AG10803 (cell line): ENCODE measurements at regions not wholly inside any gene's neighbourhood (a gene's known extent, or its start where the extent isn't known, plus 50 kb on each side); places are given as distances from the start of the nearest gene placed in this dataset.

ENCODE experiments used
- DNase-seq: peaks from one replicate; pipeline ENCODE4 v3.0.0; 2010; ENCODE audit warnings: low read depth
- H3K4me3 ChIP-seq: 2 replicates; pipeline ENCODE4 v1.5.1; 2011; ENCODE audit warnings: mild to moderate bottlenecking, low read length, control low read depth
- TF ChIP-seq, protein P1 (sequence below): conservative IDR thresholded peaks from 2 replicates; pipeline ENCODE4 v1.5.1; 2011; ENCODE audit warnings: mild to moderate bottlenecking, low read length, control low read depth, inconsistent platforms

DNA sequence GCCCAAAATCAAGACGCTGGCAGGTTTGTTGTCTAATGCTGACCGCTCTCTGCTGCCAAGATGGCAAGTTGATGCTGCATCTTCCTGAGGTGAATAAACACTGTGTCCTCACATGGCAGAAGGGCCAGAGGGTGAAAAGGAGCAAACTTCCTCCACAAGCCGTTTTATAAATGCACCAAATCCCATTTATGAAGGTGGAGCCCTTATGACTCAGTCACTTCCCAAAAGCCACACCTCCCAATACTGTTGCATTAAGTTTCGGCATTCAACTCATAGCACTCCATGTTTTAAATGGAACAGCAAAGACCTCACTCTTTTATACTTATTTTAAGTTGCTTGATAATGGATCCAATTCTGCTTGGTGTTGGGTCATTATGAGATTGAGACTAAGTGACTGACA, 316.6 kb downstream of the RFPL4B start:
- no peak for DNase-seq
- no peak overlapping the region for H3K4me3 ChIP-seq
- TF ChIP-seq, protein P1, sequence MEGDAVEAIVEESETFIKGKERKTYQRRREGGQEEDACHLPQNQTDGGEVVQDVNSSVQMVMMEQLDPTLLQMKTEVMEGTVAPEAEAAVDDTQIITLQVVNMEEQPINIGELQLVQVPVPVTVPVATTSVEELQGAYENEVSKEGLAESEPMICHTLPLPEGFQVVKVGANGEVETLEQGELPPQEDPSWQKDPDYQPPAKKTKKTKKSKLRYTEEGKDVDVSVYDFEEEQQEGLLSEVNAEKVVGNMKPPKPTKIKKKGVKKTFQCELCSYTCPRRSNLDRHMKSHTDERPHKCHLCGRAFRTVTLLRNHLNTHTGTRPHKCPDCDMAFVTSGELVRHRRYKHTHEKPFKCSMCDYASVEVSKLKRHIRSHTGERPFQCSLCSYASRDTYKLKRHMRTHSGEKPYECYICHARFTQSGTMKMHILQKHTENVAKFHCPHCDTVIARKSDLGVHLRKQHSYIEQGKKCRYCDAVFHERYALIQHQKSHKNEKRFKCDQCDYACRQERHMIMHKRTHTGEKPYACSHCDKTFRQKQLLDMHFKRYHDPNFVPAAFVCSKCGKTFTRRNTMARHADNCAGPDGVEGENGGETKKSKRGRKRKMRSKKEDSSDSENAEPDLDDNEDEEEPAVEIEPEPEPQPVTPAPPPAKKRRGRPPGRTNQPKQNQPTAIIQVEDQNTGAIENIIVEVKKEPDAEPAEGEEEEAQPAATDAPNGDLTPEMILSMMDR, result no peak

DNA sequence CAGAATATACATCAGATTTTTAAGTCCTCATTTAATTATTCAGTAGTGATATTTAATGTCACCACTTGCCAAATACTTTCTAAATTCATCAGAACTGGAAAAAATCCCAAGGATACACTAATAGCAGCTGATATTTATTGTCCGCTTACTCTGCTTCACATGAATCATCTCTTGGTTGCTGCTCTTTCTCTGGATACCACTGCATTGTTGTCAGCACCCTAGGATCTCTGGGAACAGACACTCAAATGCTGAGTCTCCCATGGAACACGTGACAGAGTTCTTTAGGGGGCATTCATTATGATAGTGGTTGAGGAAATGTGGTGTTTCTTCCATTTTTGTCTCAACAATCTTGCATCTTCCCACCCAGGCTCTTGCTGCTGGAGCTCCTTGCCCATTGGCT, 318.0 kb downstream of the RFPL4B start:
- DNase-seq, result peak; percentile 84

DNA sequence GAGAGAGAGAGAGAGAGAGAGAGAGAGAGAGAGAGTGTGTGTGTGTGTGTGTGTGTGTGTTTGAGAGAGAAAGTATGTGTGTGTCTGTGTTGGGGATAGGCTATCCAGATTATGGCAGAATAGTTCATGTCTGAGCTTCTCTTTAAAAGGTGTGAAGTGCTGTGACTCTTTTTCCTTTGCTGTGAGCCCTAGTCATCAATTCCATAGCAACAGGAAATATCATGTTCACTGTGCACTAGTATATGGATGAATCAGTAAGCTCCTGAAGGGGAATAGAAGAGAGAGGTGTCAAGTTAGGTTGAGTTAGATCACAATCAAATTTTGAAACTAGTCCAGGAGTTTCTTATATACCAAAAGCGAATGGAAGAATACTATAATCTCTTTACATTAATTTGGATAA, 318.7 kb downstream of the RFPL4B start:
- DNase-seq, result peak; percentile 52
- H3K4me3 ChIP-seq, result no peak overlapping the region
- TF ChIP-seq, protein P1, result no peak

More for the DNA sequence above, 318.0 kb downstream of the RFPL4B start:
- TF ChIP-seq, protein P1, result no peak
- H3K4me3 ChIP-seq, result no peak overlapping the region

DNA sequence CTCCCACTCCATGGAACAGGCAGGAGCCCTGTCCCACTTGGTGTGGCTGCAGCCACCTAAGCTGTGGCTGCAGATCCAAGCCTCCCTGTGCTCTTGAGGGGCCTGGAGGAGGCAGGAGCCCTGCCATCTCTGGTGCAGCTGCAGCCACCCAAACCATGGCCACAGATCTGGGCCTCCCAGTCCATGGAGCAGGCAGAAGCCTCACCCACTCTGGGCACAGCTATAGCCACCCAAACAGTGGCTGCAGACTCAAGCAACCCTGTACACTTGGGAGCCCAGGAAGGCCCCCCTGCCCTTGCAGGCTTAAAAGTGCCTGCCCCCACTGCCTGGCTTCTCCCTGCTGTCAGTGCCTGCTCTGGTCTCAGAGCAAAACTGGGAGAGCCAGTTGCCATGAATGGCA, 320.3 kb downstream of the RFPL4B start:
- no peak for DNase-seq
- TF ChIP-seq, protein P1, result no peak
- no peak overlapping the region for H3K4me3 ChIP-seq

DNA sequence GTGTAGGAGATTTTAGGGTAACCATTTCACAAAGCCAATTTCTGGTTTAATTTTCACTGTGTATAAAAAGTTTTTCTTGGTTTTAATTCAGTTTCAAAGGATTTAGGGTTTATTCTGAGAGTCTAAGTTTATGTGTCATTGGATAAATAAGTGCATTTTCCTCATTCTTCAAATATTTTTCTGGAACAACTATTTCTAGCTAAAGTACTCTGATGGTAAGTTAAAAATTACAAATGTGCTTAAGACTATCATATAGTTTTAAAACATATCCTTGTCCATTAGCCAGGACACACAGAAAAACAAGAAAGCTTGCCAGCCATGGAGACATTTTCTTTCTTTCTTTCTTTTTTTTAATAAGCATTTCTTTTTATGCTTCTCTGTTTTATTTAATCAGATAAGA, 333.0 kb downstream of the RFPL4B start:
- TF ChIP-seq, protein P1, result no peak
- no peak overlapping the region for H3K4me3 ChIP-seq
- peak; percentile 51 for DNase-seq

DNA sequence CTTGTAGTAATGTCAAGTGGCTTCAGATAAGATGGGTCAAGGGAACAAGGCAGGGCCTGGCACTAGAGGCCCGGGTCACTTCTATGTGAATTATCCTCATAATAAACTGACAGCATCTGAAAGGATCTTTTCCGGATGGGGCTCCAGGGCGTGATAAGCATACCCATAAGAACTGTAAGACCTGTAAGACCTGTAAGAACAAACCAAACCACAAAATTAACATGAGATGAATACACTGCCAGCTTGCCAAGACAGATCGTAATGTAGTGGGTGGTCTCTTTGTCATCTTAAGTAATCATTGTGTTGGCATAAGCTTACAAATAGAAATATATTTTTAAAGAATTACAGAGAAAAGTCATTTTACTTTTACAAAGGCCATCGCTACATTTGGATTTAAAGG, 334.9 kb downstream of the RFPL4B start:
- DNase-seq, result no peak
- TF ChIP-seq, protein P1, result no peak
- no peak overlapping the region for H3K4me3 ChIP-seq

DNA sequence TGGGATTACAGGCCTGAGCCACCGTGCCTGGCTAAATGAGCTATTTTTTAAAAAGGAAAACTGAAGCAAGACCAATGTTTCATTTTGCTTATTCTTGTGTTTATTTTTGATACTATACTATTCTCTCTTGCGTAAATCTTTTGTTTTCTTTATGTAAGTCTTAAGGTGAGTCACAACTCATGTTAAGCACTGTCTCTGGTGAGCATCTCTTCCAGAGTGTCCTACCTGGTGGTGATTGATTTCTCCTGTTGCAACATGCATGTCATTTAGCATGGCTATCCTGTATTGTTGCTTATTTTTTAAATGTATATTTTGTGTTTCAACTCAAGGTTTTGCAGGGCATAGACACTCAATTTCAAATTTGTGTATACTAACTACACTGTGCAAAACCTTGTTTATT, 336.0 kb downstream of the RFPL4B start:
- no peak overlapping the region for H3K4me3 ChIP-seq
- TF ChIP-seq, protein P1, result no peak
- no peak for DNase-seq
